MM.1S (cell line): ENCODE measurements at regions not wholly inside any gene's neighbourhood (a gene's known extent, or its start where the extent isn't known, plus 50 kb on each side); places are given as distances from the start of the nearest gene placed in this dataset.

Experiments used
- EZH2 ChIP-seq: fragments of 300-600 bp; sonication (generic); optimal IDR thresholded peaks from 2 replicates; pipeline ENCODE3; 2017; ENCODE audit warnings: low read depth, mild to moderate bottlenecking, antibody characterized with exemption, low read length, mixed read lengths
- TF ChIP-seq, protein P1 (sequence below): fragments of 300-600 bp; sonication (generic); IDR thresholded peaks from 2 replicates; pipeline ENCODE4 v1.5.1; 2016; ENCODE audit warnings: antibody characterized with exemption, low read length, mixed read lengths

DNA sequence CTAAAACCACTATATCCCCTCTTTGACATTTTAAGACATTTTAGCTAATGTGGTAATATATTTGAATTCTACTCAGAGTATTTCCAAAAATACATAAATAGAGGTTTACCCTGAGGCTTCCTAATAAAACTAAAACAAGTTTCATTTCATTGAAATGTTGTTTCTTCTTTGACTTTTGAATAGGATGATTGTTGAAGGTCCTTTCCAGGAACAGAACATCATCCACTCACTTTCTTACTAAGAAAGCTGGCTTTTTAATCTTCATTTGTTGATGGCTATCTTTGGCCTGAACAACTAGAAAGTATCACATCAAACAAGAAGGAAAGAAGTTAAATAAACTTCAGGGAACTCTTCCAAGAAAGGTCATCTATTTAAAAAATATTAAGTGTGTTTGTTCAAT is 169.7 kb downstream of the RAP2B start:
- TF ChIP-seq, protein P1, sequence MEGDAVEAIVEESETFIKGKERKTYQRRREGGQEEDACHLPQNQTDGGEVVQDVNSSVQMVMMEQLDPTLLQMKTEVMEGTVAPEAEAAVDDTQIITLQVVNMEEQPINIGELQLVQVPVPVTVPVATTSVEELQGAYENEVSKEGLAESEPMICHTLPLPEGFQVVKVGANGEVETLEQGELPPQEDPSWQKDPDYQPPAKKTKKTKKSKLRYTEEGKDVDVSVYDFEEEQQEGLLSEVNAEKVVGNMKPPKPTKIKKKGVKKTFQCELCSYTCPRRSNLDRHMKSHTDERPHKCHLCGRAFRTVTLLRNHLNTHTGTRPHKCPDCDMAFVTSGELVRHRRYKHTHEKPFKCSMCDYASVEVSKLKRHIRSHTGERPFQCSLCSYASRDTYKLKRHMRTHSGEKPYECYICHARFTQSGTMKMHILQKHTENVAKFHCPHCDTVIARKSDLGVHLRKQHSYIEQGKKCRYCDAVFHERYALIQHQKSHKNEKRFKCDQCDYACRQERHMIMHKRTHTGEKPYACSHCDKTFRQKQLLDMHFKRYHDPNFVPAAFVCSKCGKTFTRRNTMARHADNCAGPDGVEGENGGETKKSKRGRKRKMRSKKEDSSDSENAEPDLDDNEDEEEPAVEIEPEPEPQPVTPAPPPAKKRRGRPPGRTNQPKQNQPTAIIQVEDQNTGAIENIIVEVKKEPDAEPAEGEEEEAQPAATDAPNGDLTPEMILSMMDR, result no peak
- TF ChIP-seq EZH2, result no peak
